D341Med (cell line): ENCODE measurements at regions not wholly inside any gene's neighbourhood (a gene's known extent, or its start where the extent isn't known, plus 50 kb on each side); places are given as distances from the start of the nearest gene placed in this dataset.

Experiments used
- DNase-seq: peaks from one replicate; pipeline ENCODE4 v3.0.0; 2012; ENCODE audit warnings: low spot score

GRCh38 chr1:4275083-4275482, 375.0 kb upstream of the C1orf174 start:
- no peak for DNase-seq

GRCh38 chr1:4276238-4276637, 376.2 kb upstream of the C1orf174 start:
- DNase-seq, result no peak

GRCh38 chr1:4277598-4277997, 376.8 kb upstream of the AJAP1 start:
- no peak for DNase-seq

- DNase-seq, result no peak
Observed at GRCh38 chr1:4284976-4285375, 369.4 kb upstream of the AJAP1 start.

- no peak for DNase-seq
Observed at GRCh38 chr1:4292861-4293260, 361.5 kb upstream of the AJAP1 start.

GRCh38 chr1:4298361-4299083, 355.9 kb upstream of the AJAP1 start:
- no peak for DNase-seq

GRCh38 chr1:4301007-4301406, 353.4 kb upstream of the AJAP1 start:
- no peak for DNase-seq

- no peak for DNase-seq
Observed at GRCh38 chr1:4303303-4303702, 351.1 kb upstream of the AJAP1 start.

GRCh38 chr1:4305526-4306301, 348.7 kb upstream of the AJAP1 start:
- DNase-seq, result no peak

DNA sequence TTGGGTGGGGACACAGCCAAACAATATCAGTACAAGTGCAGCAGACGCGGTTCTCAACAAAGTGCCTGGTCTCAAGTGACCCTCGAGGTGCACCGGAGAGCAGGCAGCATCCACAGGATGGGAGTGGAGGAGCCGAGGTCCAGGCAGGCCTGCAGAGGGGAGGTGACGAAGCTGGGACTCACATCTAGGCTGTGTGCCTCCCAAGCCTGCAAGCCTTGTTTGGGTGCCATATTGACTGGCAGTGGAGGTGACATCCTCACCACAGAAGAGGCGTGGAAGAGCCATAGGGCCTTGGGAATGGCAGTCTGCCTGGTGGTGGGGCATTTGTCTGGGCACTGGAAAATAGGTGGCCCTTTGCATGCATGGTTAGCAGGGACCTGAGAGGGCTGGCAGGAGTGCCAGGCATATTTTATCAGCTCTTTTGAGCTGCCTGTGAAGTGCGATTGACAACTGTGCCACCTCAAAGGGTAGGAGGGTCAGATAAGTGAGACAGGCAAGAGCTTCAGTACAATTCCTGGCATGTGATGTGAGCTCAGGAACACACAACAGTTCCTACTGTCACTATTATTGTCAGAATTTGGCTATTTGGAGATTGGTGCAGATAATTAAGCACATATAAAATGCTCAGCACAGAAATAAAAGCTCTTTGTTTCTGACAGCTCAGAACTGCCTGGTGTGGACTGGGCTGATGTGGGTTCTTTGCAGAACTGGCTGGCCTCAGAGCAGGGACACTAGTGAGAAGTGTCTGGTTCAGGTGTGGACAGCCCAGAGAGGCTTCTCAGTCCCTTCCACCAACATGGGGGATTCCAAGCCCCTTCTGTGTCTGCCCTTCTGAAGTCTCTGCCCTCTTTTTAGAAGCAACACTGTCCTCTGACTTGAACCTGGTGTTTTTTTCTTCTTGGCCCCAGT, 347.6 kb upstream of the AJAP1 start:
- DNase-seq, result no peak

- DNase-seq, result no peak
Observed at GRCh38 chr1:4307468-4307845, 347.0 kb upstream of the AJAP1 start.

GRCh38 chr1:4307911-4308545, 346.4 kb upstream of the AJAP1 start:
- DNase-seq, result no peak

- DNase-seq, result no peak
Observed at GRCh38 chr1:4308806-4309205, 345.6 kb upstream of the AJAP1 start.

DNA sequence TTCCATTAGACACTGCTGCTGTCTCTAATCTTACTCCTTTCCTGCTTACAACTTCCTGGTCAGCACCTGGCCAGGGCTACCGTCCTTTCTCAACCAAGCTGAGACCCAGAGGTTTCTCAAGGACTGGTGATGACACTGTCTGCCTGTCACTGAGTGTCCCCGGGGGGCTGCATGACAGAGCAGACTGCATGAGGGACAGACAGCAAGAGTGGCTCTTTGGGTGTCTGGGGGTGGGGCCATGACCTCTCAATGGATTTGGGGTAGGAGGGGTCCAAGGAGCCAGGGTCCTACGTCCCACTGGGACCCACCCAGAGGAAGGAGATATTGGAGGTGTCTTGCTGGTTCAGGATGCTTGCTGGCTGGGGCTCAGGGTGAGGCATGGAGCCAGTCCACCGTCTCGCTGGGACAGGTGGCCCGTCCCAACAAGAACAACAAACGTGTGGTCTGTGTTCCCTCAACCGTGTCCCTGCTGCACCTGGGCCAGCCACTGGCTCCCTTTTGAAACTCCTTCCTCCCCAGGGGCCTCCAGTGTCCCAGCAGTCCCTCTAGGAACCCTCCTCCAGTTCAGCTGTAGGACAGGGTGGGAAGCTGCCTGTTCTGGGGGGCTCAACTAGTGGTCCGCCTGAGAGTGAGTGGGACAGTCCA, 344.6 kb upstream of the AJAP1 start:
- no peak for DNase-seq

GRCh38 chr1:4310396-4310923, 343.9 kb upstream of the AJAP1 start:
- DNase-seq, result no peak

GRCh38 chr1:4312024-4312423, 342.4 kb upstream of the AJAP1 start:
- no peak for DNase-seq

GRCh38 chr1:4315202-4315601, 339.2 kb upstream of the AJAP1 start:
- no peak for DNase-seq

- DNase-seq, result no peak
Observed at GRCh38 chr1:4317207-4317606, 337.2 kb upstream of the AJAP1 start.

GRCh38 chr1:4318720-4319119, 335.7 kb upstream of the AJAP1 start:
- no peak for DNase-seq

GRCh38 chr1:4319496-4319895, 334.9 kb upstream of the AJAP1 start:
- no peak for DNase-seq

DNA sequence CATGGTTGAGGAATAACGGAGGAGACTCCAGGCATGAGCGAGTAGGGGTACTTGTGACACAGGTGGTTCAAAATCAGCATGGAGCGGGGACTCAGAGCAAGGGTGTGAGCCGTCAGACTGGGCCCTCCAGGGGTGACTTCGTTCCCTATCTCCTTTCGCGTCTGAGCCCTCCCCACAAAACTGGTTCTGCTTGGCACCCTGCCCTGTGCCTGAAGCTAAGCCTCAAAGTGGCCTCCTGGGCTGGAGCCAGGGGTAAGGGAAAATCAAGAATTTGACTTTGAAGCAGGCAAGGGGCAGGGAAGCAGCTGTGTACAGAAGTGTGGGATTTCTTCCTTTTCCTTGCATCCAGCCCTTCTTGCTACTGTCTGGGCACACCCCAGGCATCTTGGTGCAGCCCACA, 331.5 kb upstream of the AJAP1 start:
- no peak for DNase-seq
